Stimulated activated CD4-positive, alpha-beta T cell treated with anti-CD3 and anti-CD28 coated beads, Interleukin-1b, Interleukin-23, amount 100 ng/mL, for 4 hours (primary cell): ENCODE measurements at regions not wholly inside any gene's neighbourhood (a gene's known extent, or its start where the extent isn't known, plus 50 kb on each side); places are given as distances from the start of the nearest gene placed in this dataset.
"Not testable (repeated sequence)": the region's sequence is repeated elsewhere in the genome, so short reads cannot be mapped to it uniquely, and the experiment has no call there.

Experiments used
- DNase-seq, 2 donors: peaks; one replicate each; pipeline ENCODE4 v3.0.0-alpha.2; 2020; ENCODE audit warnings: low read depth in 2 of 2

DNA sequence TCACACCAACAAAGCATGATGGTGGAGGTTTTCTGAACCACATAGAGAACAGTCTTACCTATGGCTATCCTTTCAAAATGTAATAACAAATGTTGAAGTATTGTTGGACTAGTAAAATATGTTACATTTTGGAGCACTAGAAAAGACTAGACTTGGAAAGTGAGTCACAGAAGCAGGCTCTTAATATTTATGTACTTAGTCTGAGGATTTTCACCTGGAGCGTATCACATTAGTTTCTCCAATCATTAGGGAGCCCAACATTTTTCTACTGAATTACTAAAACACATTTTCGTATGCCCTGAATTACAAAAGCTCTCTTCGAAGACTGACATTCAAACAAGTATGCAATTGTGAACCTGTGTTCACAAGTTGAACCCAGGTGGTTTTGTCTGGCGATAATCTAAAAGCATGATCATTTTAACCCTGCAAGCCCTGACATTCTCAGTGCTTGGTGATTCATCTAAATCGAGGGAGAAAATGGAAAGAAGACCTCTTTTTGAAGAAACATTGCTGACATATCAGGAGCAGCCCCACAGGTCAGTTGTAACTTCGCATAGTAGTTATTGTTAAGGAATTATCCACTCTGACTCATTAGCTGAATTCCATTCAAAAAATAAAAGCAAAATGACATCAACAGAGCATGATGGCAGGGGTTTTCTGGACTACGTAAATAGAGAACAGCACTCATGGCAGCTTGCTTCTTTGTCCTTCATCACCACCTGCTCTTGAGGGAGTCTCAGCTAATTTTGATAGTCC is 679.8 kb upstream of the NECTIN3 start:
- DNase-seq = no peak

GRCh38 chr3:110393941-110394340 is 677.7 kb upstream of the NECTIN3 start:
- no peak for DNase-seq

- DNase-seq = no peak
These were observed 674.5 kb upstream of the NECTIN3 start for GRCh38 chr3:110397115-110397514.

DNA sequence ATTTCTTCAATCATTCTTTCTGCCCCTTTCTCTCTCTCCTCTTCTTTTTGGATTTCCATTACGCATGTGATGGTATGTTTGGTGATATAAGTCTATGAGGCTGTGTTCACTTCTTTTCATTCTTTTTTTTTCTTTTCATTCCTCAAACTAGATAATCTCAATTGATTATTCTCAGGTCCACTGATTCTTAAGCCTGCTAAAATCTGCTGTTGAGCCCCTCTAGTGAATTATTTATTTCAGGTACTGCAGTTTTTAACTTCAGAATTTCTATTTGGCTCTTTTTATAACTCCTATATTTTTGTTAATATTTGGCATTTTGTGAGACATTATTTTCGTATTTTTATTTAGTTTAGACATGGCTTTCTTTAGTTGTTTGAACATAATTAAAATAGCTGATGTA is 671.3 kb upstream of the NECTIN3 start:
- no peak for DNase-seq

DNA sequence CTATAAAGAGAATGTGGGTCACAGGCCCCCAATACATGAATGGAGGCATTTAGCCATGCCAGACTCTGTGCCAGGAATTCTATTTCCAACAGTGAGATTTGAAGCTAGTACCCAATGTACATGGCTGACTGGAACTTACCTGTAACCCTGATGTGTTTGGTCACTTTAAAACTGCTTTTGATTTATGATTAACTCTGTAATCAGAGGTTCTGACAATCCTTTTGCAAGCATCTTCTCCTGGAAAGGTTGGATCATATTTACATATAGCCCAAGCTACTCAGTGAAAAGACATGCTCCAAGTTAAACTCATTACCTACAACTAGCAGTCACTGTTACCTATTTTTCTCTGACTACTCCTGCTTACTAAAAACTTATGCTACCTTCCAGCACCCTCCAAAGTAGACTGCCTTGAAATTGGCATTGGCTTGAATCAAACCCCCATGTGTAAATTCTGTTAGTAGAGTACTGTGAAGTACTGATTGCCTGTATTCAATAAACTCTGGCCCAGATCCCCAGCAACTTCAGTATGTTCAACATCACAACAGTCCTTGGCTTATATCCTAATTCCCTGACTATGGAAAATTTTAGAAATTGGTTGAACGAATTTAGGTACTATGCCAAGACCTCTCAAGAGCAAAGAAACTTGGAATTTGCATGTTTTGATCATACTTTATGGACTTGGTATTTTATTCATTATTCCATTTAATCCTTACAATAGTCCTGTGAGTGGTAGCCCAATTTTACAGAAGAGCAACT is 665.6 kb upstream of the NECTIN3 start:
- DNase-seq = no peak

GRCh38 chr3:110413266-110413665 is 658.4 kb upstream of the NECTIN3 start:
- DNase-seq = no peak

DNA sequence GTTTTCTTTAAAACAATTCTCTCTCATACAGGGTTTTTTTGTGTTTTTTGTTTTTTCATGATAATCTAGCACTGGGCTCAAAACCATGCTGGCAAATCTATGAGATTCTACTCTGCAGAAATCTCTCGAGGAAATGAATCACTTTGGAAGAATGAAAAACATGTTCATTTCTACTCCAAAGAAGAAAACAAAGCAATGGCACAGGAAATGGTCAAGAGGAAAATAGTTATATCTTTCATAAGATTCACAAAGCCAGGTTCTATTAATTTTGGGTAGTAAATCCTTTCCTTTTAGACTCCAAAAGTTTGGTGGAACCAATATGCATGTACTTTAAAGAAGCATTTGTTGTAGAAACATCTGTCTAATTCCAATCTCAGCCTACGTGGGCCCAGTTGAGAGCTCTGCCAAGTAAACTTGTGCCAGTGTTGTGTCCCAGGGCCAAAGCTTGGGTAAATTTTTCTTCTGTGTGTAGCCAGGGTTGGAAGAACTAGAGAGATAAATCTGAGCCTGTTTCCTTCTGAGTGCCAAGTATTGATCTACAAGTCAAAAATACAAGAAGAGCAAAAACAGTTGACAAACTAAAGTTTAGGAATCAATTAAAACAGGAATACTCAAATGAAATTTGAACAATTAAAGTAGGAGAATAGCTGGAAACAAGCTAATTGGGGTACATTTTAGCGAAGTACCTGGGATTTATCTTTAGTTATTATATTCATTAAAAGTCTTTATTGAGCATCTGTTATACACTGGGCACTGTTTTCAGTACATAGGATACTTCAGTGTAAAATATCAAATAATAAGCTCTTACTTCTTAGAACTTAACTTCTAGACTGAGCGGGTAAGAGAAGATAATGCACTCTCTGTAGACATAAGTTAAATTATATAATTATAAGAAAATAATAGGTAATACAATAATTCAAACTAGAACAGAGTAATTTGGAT is 657.5 kb upstream of the NECTIN3 start:
- DNase-seq = no peak

GRCh38 chr3:110414855-110415254 is 656.8 kb upstream of the NECTIN3 start:
- no peak for DNase-seq

DNA sequence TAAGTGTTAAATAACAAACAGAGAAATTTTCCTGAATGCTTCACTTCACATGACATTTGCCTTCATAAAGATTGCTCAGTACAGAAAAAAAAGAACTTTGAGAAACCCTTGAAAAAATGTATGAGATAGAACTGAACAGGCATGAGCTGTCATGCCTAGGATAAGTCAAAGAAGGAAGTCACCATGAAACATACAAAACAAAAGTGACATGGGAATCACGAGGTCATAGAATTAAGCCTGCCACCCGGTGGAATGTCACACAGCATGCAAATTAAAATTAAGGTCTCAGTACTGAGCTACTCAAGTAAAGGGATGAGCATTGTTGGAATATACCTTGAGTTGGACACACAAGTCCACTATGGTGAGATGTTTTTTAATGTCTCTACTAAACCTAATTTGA is 652.5 kb upstream of the NECTIN3 start:
- DNase-seq = no peak

DNA sequence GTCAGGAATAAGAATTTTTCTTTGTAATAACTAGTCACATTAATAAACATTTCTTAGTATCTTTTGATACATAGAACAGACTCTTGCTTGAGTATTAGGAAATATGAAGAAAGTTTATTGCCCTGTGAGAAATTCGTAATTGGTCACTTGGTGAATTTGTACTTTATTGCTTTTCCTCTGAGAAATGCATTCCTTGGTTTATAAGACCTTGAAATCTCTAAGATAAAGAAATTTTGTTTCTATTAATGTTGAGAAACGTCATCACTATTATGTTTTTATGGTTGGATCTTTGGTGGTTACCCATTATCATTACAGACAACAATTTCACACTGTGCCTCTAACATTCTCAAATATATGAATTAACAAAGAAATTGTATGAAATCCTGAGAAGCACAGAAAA is 652.0 kb upstream of the NECTIN3 start:
- DNase-seq = no peak

- DNase-seq = no peak
These were observed 651.4 kb upstream of the NECTIN3 start for GRCh38 chr3:110420158-110420641.

DNA sequence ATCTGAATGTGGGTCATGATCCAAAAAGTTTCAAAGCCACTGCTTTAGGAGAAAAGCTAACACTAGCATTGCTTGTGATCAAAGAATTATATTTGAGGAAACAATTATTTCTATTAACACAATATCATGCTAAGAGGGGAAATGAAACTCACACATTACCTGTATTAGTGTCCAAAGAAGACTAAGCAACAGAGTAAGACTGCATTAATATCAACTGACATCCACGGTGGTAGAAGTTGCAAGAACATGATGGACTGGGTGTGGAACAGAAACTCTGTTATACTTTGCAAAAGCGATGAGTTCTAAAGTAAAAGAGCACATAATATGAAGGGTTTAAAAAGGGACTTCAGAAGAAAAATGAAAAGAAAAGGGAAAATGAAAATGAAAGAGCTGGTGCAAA is 648.3 kb upstream of the NECTIN3 start:
- no peak for DNase-seq

- DNase-seq = no peak
These were observed 641.5 kb upstream of the NECTIN3 start for GRCh38 chr3:110430146-110430545.

GRCh38 chr3:110436209-110436608 is 635.4 kb upstream of the NECTIN3 start:
- no peak for DNase-seq

- not testable (repeated sequence) for DNase-seq
These were observed 631.5 kb upstream of the NECTIN3 start for GRCh38 chr3:110440066-110440653.

DNA sequence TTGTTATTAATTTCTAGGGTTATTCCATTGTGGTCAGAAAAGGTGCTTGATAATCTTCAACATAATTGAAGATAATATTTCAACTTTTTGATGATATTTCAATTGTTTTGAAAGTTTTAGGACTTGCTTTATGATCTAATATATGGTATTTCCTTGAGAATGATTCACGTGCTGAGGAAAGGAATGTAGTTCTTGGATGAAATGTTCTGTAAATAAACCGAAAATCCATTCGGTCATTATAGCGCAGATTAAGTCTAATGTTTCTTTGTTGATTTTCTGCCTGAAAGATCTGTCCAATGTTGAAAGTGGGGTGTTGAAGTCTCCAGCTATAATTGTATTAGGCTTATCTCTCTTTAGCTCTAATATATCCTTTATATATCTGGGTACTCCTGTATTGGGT is 617.5 kb upstream of the NECTIN3 start:
- no peak for DNase-seq

GRCh38 chr3:110456001-110456400 is 615.6 kb upstream of the NECTIN3 start:
- no peak for DNase-seq

DNA sequence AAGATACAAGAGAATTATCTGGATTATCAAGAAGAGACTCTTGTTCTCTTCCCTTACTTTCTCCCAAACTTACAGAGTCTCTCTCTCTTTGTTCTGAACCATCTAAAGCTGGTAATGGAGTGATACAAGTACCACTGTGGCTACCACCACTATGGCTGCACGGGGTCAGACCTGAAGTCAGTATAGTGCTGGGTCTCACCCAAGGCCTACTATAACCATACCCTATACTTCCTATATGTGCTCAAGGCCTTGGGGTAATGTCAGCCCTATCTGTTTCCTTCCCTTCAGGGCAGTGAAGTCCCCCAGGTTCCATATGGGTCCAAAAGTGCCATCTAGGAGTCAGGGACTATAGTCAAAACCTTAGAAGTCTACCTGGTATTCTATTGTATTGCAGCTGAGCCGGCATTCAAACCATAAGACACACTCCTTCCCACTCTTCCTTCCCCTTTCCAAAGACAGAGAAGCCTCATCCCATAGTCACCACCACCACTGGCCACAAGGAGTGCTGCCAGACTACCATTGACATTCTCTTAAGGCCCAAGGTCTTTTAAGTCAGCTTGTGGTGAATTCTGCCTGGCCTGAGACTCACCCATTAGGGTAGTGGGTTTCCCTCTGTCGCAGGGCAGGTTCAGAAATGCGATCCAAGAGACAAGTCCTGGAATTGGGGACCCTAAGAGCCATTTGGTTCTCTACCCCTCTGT is 615.0 kb upstream of the NECTIN3 start:
- DNase-seq = no peak

- no peak for DNase-seq
These were observed 614.1 kb upstream of the NECTIN3 start for GRCh38 chr3:110457508-110457907.

- no peak for DNase-seq
These were observed 612.6 kb upstream of the NECTIN3 start for GRCh38 chr3:110459021-110459420.

DNA sequence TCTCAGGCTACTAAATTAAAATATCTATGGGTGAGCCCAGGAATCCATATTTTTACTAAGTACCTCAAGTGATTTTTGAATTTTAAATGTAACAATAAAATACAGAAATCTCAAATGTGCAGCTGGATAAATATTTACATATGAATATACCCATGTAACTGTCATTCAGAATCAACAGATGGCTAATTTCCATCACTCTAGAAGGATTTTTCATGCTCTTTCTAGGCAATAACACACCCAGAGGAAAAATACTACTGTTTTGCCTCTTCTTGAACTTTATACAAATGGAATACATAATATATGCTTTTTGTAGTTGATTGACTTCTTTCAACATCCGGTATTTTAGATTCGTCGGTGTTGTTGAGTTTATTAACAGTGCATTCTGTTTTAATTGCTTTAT is 601.3 kb upstream of the NECTIN3 start:
- no peak for DNase-seq
